NCI-H446 (cell line): ENCODE measurements at regions not wholly inside any gene's neighbourhood (a gene's known extent, or its start where the extent isn't known, plus 50 kb on each side); places are given as distances from the start of the nearest gene placed in this dataset.
"Not testable (repeated sequence)": the region's sequence is repeated elsewhere in the genome, so short reads cannot be mapped to it uniquely, and the experiment has no call there.

Experiments used
- DNase-seq, 2 experiments: peaks; one replicate each; lab custom pipeline; 2025; lab: John Stamatoyannopoulos, UW

DNA sequence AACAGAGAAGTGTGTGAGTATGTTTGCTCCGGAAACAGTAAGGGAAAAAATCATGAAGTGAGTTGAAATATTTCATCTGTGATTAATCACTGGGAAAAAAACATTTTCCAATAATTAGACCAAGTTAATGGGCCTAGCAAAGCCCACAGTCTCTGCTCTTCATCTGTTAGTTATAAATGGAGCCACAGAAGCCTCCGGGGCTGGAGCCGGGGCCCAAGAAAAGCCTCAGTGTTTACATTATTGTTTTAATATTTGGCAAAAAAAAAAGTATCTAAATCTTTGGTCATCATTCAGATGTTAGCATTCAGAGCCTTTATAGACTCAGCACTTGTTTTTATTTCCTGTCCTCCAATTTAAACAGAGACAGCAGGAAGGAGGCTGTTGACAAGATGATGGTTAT, 115.0 kb downstream of the UBE2U start:
- DNase-seq = no peak

DNA sequence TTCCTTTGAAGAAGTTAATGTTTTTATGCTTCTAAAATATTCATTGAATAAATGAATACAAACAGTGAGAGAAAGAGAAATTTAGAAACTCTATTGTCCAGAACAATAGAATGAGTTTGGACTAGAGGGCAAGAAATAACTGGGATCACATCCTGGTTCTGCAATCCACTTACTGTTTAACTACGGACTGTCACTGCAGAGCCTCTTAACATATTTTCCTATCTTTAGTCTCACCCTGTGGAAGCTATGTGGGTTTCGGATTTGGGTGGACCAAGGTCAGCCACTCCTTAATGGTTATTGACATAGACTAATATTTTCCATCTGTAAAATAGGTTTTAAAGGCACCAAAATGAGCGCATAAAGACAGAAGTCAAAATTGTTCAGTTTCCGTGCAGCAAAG, 116.6 kb downstream of the UBE2U start:
- no peak for DNase-seq

- DNase-seq = no peak
These were observed 117.0 kb downstream of the UBE2U start for GRCh38 chr1:64320470-64320869.

GRCh38 chr1:64320922-64321614, 117.6 kb downstream of the UBE2U start:
- no peak for DNase-seq

DNA sequence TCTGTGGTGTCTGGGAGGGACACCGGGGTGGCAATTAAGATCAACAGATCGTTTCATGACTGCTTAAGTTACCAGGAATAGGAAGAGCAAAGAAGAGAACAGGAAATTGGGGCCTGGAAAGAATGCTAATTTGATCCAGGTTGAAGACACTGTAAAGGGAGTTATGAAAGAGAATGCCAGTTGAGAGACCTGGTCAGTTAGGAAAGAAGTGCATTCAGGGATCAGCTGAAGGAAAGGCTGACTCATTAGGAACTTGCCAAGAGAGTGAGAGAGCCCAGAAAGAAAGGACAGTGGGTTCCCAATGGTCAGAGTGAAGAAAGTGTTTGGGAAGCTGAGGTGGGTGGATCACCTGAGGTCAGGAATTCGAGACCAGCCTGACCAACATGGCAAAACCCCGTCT, 119.6 kb downstream of the UBE2U start:
- no peak for DNase-seq

GRCh38 chr1:64323882-64324281, 120.5 kb downstream of the UBE2U start:
- no peak for DNase-seq

DNA sequence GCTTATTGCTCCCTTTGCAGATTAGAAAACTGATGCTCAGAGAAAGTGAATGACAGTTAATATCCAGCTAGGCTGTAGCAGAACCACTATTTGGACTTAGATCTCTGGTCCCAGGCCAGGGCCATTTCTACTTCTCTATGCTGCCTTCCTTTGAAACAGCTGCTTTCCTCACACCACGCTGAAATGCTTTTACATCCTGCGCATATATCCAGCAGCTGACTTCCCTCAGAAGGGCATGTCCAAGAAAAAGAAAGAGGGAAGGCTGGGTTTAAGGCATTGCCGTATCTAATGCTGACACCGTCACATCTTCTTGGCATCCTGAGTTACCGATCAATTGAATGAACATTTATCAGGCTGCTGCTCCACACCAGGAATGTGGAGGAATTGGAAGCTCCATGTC, 122.4 kb downstream of the UBE2U start:
- no peak for DNase-seq

GRCh38 chr1:64327119-64327518, 123.7 kb downstream of the UBE2U start:
- peak in 1 of 2 experiments; percentile 61 for DNase-seq

DNA sequence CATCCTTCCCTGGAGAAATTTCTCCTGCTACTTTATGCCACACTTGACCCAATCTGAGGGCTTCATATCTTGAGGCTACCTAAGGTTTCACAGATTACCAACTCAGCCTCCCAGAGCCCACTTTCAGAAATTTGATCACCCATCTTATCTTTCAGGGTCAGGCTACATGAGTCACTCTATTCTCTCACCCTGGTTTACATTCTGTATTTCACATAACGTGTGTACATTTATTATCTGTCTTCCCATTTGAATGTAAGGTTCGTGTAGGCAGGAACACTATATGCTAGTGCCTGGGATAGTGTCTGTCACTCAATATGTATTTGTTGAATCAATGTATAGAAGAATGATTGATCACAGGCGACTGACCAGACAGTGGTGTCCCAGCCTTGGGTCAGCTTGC, 124.8 kb downstream of the UBE2U start:
- DNase-seq = no peak

DNA sequence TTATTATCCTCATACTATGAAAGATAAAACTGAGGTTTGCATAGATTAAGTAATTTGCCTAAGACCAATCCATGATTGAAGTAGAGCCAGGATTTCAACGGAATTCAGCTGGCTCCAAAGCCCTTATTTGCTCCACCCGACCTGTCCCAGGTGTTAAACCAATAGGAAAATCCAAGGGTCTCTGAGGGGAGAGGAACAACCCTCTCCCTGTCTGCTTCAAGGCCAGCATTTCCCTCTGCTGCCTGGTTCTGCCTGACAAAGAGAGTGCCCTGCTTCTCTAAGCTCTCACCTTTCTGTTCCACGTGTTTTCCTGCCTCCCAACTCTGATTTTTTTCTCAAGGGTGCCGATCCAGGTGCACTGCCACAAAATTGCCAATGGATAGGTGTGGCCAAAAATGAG, 127.4 kb downstream of the UBE2U start:
- DNase-seq = no peak

DNA sequence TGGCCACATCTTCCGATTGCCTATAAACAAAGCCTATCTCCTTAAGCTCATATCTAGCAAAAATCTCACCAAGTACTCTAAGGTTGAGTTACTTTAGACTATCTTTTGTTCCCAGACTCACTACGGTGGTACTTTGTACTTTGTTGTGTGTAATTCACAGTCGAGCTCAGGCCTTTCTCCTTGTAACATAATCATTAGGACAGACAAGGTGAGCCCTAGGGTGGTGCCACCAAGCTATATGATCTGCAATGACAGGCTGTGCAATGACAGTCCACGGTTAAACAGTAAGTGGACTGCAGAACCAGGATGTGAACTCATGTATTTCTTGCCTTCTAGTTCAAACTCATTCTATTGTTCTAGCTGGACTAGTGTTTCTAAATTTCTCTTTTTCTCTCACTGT, 132.2 kb downstream of the UBE2U start:
- DNase-seq = no peak

DNA sequence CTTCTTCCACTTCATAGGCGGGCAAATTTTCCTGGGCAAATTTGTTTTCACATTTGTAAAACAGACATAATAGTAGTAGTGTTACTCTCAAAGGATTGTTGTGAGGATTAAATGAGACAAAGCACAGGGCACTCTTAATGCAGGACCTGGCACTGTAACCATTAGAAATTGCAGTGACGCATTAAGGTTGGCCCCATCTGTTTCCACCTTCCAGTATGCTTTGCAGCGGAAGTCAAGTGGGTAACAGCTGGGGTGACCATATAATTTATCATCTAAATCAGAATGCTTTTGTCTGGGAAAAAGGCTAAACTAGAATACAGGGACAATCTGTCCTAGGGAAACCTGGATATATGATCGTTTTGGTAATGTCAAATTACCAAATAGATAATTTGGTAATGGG, 132.5 kb upstream of the CACHD1 start:
- DNase-seq = no peak

DNA sequence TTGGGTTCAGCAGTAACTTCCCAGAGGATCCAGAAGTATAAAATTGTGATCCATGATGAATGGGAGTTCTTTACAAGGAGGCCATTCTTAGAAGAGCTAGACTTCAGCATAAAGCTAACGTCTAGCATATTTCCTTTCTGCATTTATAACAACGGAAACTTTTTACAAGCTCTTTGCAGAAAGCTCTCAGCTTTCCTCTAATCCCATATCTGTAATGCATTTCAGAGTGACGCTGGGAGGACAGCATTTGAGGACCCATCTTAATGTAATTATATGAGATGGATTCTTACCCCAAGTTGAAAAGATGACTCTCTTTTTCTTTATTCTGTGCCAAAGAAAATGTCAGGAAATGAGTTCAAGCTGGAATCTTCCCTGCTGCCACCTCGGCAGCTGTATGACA, 132.0 kb upstream of the CACHD1 start:
- DNase-seq = no peak

- no peak for DNase-seq
These were observed 129.6 kb upstream of the CACHD1 start for GRCh38 chr1:64340361-64340760.

DNA sequence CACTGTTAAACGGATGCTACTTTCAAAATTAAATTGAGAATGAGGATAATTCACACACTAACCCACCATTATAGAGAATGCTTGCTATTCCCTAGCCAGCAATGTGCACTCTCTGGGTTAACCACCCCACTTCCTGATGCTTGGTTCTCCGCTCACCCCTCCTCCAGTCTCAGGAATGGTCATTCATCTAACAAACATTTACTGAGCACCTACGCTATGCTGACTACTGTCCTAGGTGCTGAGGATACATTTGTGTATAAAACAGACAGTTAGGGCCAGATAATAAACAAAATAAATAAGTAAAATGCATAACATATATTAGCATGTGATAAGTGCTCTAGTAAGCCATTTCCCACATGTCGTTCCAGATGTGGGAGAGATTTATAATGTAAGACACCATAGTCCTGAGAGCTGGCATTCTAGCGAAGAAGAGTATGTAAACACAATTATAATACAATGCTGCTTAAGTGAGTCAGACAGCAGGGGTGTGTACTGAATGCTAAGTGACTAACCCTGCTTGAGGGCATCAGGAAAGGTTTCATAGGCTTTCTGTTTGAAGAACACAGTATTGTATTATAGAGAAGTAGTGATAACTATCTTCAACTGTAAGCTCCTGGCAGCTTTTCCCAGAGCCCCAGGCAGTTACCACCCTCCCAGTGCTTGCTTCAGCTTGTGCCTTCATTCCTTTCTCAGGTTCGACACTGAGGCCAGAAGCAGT, 126.7 kb upstream of the CACHD1 start:
- DNase-seq = no peak

DNA sequence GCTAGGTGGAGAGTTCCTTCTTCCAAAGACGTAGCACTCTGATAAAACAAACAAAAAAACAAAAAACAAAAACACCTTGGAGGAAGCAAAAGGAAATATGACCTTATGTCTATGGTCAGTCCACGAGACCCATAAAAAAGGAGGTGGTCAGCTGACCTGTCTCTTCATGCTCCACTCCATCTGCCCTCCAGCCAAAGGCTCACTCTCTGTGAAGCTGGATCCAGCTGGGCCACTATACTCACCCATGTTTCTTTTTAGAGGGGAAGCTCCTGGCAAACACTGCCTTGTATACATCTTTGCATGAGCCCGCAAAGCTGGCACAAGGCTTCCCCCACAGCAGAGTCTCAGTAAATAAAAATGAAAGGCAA, 126.1 kb upstream of the CACHD1 start:
- DNase-seq = no peak

DNA sequence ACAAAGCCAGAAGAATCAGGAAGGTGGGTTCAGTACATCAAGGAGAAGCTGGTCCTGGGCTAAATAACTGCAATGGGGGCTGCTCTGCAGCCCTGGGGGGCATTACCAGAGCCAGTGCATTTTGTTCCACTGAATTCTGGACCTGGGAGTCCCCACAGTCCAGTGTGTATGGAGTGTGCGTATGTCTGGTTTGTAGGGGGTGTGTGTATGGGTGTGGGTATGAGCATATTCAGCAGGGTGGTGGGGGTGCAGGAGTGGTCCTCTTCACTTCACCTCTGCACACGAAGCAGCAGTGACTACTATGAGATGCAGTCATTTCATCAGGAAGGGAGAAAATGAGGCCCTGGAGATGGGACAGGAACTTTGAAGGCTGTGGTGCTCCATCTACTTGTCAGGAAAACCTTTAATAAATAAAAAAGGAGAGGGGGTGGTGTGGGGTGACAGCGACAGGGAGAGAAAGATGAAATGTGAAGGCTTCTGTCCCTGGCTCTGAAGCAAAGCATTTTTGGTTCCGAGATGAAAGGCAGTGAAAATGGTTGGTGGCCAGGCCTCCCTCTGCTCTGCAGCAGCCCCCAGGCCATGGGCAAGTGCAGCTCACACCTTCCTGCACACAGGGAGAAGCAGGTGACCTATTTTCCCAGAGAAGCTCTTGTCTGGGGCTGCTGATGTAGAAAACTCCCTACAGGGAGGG, 121.5 kb upstream of the CACHD1 start:
- DNase-seq = no peak

DNA sequence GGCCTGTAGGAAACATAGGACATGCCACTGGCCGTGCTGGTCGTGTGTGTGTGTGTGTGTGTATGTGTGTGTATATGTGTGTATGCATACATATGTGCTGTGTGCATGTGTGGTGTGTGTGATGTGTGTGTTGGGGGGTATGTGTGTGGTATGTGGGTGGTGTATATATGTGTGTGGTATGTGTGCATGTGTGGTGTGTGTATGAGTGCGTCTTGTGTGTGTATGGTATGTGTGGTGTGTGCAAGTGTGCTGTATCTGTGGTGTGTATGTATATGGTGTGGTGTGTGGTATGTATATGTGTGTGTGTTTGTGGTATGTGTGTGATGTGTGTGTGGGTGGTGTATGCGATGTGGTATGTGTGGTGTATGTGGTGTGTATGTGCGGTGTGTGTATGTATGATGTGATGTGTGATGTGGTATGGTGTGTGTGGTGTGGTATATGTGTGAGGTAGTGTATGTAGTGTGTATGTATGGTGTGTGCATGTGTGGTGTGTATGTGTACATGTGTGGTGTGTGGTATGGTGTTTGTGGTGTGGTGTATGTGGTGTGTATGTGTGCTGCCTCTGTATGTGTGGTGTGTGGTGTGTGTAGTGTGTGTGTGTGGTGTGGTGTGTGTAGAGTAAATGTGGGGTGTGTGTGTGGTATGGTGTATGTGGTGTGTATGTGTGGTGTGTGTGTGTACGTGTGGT, 120.8 kb upstream of the CACHD1 start:
- no peak for DNase-seq

GRCh38 chr1:64355534-64355933, 114.4 kb upstream of the CACHD1 start:
- DNase-seq = not testable (repeated sequence)

DNA sequence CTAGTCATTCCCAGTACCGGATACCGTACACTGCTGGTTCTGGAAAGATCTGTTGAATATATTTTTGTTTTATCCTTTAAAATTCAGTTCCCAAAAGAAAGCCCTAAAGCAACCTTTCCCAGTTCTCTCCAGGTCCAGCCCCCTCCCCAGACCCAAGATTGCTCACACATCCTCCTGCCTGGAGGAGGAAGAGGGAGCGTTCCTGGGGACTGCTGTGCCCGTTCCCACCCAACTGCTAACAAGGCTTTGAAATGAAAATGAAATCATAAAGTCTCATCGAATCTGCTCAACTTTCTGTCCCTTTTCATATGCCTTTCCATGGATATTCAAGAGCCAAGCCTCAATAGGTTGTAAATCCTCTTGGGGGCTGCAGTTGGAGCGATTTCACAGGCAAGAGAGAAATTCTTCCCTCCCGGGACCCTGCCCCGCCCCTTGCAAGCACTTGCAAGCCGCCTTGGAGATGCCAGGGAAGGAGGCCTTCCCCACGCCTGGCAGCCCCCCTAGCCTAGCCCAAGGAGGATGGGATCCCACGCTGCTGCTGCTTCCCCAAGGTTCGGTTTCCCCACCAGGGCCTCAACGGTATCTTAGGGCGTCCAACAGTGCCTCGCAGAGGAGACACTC, 113.2 kb upstream of the CACHD1 start:
- DNase-seq = no peak

DNA sequence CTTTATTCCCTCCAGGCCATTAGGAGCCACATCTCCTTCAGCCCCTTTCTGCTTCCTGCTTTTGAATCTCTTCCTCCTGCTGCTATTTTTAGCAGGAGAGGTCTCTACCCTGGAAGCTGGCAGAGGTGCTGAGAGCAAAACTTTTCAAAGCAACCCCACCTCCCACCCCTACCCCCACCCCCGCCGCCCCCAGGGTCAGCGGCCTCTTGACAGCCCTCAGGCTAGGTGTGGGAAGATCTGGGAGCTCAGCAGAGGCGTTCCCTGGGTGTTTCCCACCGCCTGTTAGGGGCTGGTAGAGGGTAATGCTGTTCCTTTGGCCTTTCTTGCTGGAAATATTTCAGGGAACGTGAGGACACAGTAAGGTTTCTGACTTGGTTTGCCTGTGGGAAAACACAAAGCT, 112.5 kb upstream of the CACHD1 start:
- no peak for DNase-seq

GRCh38 chr1:64358692-64359091, 111.2 kb upstream of the CACHD1 start:
- DNase-seq = no peak
